B cell (primary cell): ENCODE measurements at regions not wholly inside any gene's neighbourhood (a gene's known extent, or its start where the extent isn't known, plus 50 kb on each side); places are given as distances from the start of the nearest gene placed in this dataset.

Experiments
- ATAC-seq: fragments of 200-7000 bp; cut with Tn5 transposase; one replicate; pipeline ENCODE4 v1.10.0; 2021; ENCODE audit warnings: low read depth, mild to moderate bottlenecking, moderate number of reproducible peaks, moderate library complexity
- CTCF ChIA-PET: fragments of 350-600 bp; sonication (Branson Sonifier 250); formaldehyde crosslinking; loops from one replicate; lab custom pipeline; 2021; ENCODE audit warnings: antibody characterized with exemption, inconsistent platforms; lab: Charles Lee
- POLR2A ChIA-PET: fragments of 350-600 bp; sonication (Branson Sonifier 250); formaldehyde crosslinking; loops from one replicate; lab custom pipeline; 2021; ENCODE audit warnings: antibody characterized with exemption; lab: Charles Lee
- DNase-seq: peaks from one replicate; pipeline ENCODE4 v3.0.0; 2013
- H2AFZ ChIP-seq: 2 replicates; pipeline ENCODE4 v1.6.1; 2012; ENCODE audit warnings: mild to moderate bottlenecking, low read depth, low read length; ENCODE audit not compliant: insufficient read depth, poor library complexity, severe bottlenecking
- H3K27ac ChIP-seq, 2 donors: 1 replicate in 1 of 2; 2 replicates in 1 of 2; pipeline ENCODE4 v1.5.1; 2012 to 2013; ENCODE audit warnings: low read length in 2 of 2, mild to moderate bottlenecking in 2 of 2, moderate library complexity in 1 of 2
- H3K27me3 ChIP-seq, 4 experiments: fragments of 200-600 bp in 1 of 4; sonication (generic) in 1 of 4; replicated peaks in 1 of 4; 1 replicate in 2 of 4; 2 replicates in 2 of 4; pipeline versions ENCODE4 v1.6.1 to v1.7.0; 2013 to 2016; ENCODE audit warnings: low read length in 3 of 4, mild to moderate bottlenecking in 2 of 4, mixed read lengths in 1 of 4, moderate library complexity in 1 of 4; ENCODE audit not compliant: insufficient read depth in 4 of 4, control insufficient read depth in 3 of 4; ENCODE audit errors: control extremely low read depth in 1 of 4
- H3K36me3 ChIP-seq, 2 experiments: replicated peaks in 1 of 2; 1 replicate in 1 of 2; 2 replicates in 1 of 2; pipeline versions ENCODE4 v1.6.1 to v1.7.1; 2013; ENCODE audit warnings: low read length in 1 of 2; ENCODE audit not compliant: insufficient read depth in 2 of 2, control insufficient read depth in 1 of 2; ENCODE audit errors: control extremely low read depth in 1 of 2, extremely low read depth in 1 of 2
- H3K4me1 ChIP-seq, 2 donors: fragments of 200-600 bp in 1 of 2; sonication (generic) in 1 of 2; 1 replicate in 1 of 2; 2 replicates in 1 of 2; pipeline versions ENCODE4 v1.5.1 to v1.6.1; 2013 to 2017; ENCODE audit warnings: low read length in 2 of 2; ENCODE audit not compliant: control insufficient read depth in 2 of 2, insufficient read depth in 2 of 2
- H3K4me2 ChIP-seq: replicated peaks from 2 replicates; pipeline ENCODE3; 2012; ENCODE audit warnings: mild to moderate bottlenecking, low read depth, low read length; ENCODE audit not compliant: poor library complexity, severe bottlenecking
- H3K4me3 ChIP-seq, 5 experiments: fragments of 200-600 bp in 1 of 5; sonication (generic) in 1 of 5; 1 replicate in 3 of 5; 2 replicates in 2 of 5; pipeline versions ENCODE4 v1.5.1 to v1.7.0; 2011 to 2016; ENCODE audit warnings: low read length in 4 of 5, mild to moderate bottlenecking in 4 of 5, low read depth in 2 of 5, control low read depth in 1 of 5, moderate library complexity in 1 of 5; ENCODE audit not compliant: insufficient read depth in 1 of 5; ENCODE audit errors: control extremely low read depth in 1 of 5, extremely low read depth in 1 of 5
- H3K79me2 ChIP-seq: fragments of 200-600 bp; sonication (generic); one replicate; pipeline ENCODE4 v1.6.0; 2016; ENCODE audit warnings: low read length; ENCODE audit not compliant: control insufficient read depth, insufficient read depth
- H3K9ac ChIP-seq: fragments of 200-600 bp; sonication (generic); 2 replicates; pipeline ENCODE4 v1.6.1; 2017; ENCODE audit warnings: mild to moderate bottlenecking, low read length, moderate library complexity
- H3K9me3 ChIP-seq, 3 donors: one replicate each; pipeline versions ENCODE4 v1.6.1 to v1.7.1; 2013; ENCODE audit warnings: low read length in 2 of 3; ENCODE audit not compliant: control insufficient read depth in 2 of 3, insufficient read depth in 1 of 3; ENCODE audit errors: control extremely low read depth in 1 of 3
- H4K20me1 ChIP-seq: 2 replicates; pipeline ENCODE4 v1.6.0; 2012; ENCODE audit warnings: mild to moderate bottlenecking, low read length; ENCODE audit not compliant: insufficient read depth, control insufficient read depth, poor library complexity, severe bottlenecking
- H3K27ac Mint-ChIP-seq: one replicate; pipeline ENCODE4 v1.8.0; 2021; ENCODE audit warnings: mixed read lengths
- H3K27me3 Mint-ChIP-seq: one replicate; pipeline ENCODE4 v1.8.0; 2021; ENCODE audit warnings: mixed read lengths
- H3K4me1 Mint-ChIP-seq: one replicate; pipeline ENCODE4 v1.8.0; 2021; ENCODE audit warnings: mixed read lengths
- H3K4me3 Mint-ChIP-seq: one replicate; pipeline ENCODE4 v1.8.0; 2021; ENCODE audit warnings: mixed read lengths
- H3K9me3 Mint-ChIP-seq: one replicate; pipeline ENCODE4 v1.8.0; 2022; ENCODE audit warnings: mixed read lengths; ENCODE audit not compliant: insufficient read depth
- EZH2 ChIP-seq: IDR thresholded peaks from 2 replicates; pipeline ENCODE4 v1.6.1; 2012; ENCODE audit warnings: borderline replicate concordance, low read depth, mild to moderate bottlenecking, moderate library complexity, low read length; ENCODE audit not compliant: insufficient read depth, poor library complexity, severe bottlenecking
- WGBS: methylation state at CpG from one replicate; pipeline ENCODE4 v1.1.5; 2013; ENCODE audit warnings: missing lambda C conversion rate; ENCODE audit not compliant: insufficient coverage; 5-methylcytosine and 5-hydroxymethylcytosine counted together
- intact Hi-C: fragments of 100-400 bp; cut with micrococcal nuclease; formaldehyde crosslinking; loops from one replicate; pipeline ENCODE4 v1.10.0; 2022
- TF ChIP-seq, protein P1 (sequence below): fragments of 200-600 bp; IDR thresholded peaks from one replicate; pipeline ENCODE4 v1.8.0; 2022; ENCODE audit warnings: antibody characterized with exemption, mild to moderate bottlenecking

GRCh38 chr18:65380571-65380970, 370.2 kb upstream of the CDH7 start:
- no peak overlapping the region for H3K9ac ChIP-seq
- no peak for ATAC-seq
- no peaks in the 10 kb centered on the region for H3K79me2 ChIP-seq
- H3K27ac Mint-ChIP-seq: no peak overlapping the region
- H2AFZ ChIP-seq: no peak overlapping the region
- no peaks in the 10 kb centered on the region for H4K20me1 ChIP-seq
- H3K9me3 Mint-ChIP-seq: no peaks in the 10 kb centered on the region
- POLR2A ChIA-PET: no interaction called here
- no peak for TF ChIP-seq EZH2
- TF ChIP-seq, protein P1, sequence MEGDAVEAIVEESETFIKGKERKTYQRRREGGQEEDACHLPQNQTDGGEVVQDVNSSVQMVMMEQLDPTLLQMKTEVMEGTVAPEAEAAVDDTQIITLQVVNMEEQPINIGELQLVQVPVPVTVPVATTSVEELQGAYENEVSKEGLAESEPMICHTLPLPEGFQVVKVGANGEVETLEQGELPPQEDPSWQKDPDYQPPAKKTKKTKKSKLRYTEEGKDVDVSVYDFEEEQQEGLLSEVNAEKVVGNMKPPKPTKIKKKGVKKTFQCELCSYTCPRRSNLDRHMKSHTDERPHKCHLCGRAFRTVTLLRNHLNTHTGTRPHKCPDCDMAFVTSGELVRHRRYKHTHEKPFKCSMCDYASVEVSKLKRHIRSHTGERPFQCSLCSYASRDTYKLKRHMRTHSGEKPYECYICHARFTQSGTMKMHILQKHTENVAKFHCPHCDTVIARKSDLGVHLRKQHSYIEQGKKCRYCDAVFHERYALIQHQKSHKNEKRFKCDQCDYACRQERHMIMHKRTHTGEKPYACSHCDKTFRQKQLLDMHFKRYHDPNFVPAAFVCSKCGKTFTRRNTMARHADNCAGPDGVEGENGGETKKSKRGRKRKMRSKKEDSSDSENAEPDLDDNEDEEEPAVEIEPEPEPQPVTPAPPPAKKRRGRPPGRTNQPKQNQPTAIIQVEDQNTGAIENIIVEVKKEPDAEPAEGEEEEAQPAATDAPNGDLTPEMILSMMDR: no peak
- H3K4me2 ChIP-seq: no peak overlapping the region
- no peaks in the 10 kb centered on the region for H3K27me3 Mint-ChIP-seq
- no peak for DNase-seq
- H3K4me1 ChIP-seq: no peaks in the 10 kb centered on the region
- H3K4me1 Mint-ChIP-seq: no peaks in the 10 kb centered on the region
- no peak overlapping the region for H3K4me3 ChIP-seq
- CTCF ChIA-PET: no interaction called here
- no peaks in the 10 kb centered on the region for H3K36me3 ChIP-seq
- H3K27me3 ChIP-seq: no peaks in the 10 kb centered on the region
- peaks cover 0 to 5% (median 0%) of the 10 kb centered on the region in 3 donors for H3K9me3 ChIP-seq
- intact Hi-C loops: no loop called here
- H3K27ac ChIP-seq: no peak overlapping the region
- H3K4me3 Mint-ChIP-seq: no peak overlapping the region

GRCh38 chr18:65372904-65373303, 377.9 kb upstream of the CDH7 start:
- intact Hi-C loops: no loop called here
- DNase-seq (no peak), ATAC-seq (no peak)
- no peak overlapping the region for H3K27ac ChIP-seq
- H2AFZ ChIP-seq: no peak overlapping the region
- H3K4me2 ChIP-seq: no peak overlapping the region
- no peaks in the 10 kb centered on the region for H3K9me3 ChIP-seq
- no peaks in the 10 kb centered on the region for H3K27me3 ChIP-seq
- no peak for TF ChIP-seq EZH2
- TF ChIP-seq, protein P1: no peak
- ChIA-PET CTCF (no interaction called here), POLR2A (no interaction called here)
- H4K20me1 ChIP-seq: no peaks in the 10 kb centered on the region
- WGBS: 78% methylated on average over 2 of the region's 3 CpGs
- H3K4me3 ChIP-seq: no peak overlapping the region
- Mint-ChIP-seq H3K4me1 (no peaks in the 10 kb centered on the region), H3K27me3 (no peaks in the 10 kb centered on the region), H3K4me3 (no peak overlapping the region), H3K9me3 (no peaks in the 10 kb centered on the region), H3K27ac (no peak overlapping the region)
- H3K9ac ChIP-seq: no peak overlapping the region
- no peaks in the 10 kb centered on the region for H3K36me3 ChIP-seq
- H3K4me1 ChIP-seq: no peaks in the 10 kb centered on the region
- H3K79me2 ChIP-seq: no peaks in the 10 kb centered on the region
